HG02840 (cell line): ENCODE measurements at regions not wholly inside any gene's neighbourhood (a gene's known extent, or its start where the extent isn't known, plus 50 kb on each side); places are given as distances from the start of the nearest gene placed in this dataset.

Source experiments
- ATAC-seq: cut with Tn5 transposase; IDR thresholded peaks from one replicate; pipeline ENCODE4 v1.9.1; 2021; ENCODE audit warnings: mild to moderate bottlenecking, moderate library complexity, moderate number of reproducible peaks; ENCODE audit not compliant: unreplicated experiment, low FRiP score

GRCh38 chr6:12379181-12379580 lies 89.0 kb downstream of the EDN1 start:
- no peak for ATAC-seq

GRCh38 chr6:12381587-12381986 lies 91.4 kb downstream of the EDN1 start:
- ATAC-seq: no peak

- ATAC-seq: no peak
Observed at GRCh38 chr6:12383448-12383847, 93.3 kb downstream of the EDN1 start.

GRCh38 chr6:12384357-12384912 lies 94.3 kb downstream of the EDN1 start:
- no peak for ATAC-seq

GRCh38 chr6:12385316-12385715 lies 95.2 kb downstream of the EDN1 start:
- ATAC-seq: no peak

GRCh38 chr6:12386816-12387215 lies 96.7 kb downstream of the EDN1 start:
- ATAC-seq: no peak

GRCh38 chr6:12391472-12391871 lies 101.3 kb downstream of the EDN1 start:
- ATAC-seq: no peak

GRCh38 chr6:12392490-12392889 lies 102.3 kb downstream of the EDN1 start:
- no peak for ATAC-seq

GRCh38 chr6:12393100-12393499 lies 102.9 kb downstream of the EDN1 start:
- ATAC-seq: no peak

GRCh38 chr6:12394170-12394569 lies 104.0 kb downstream of the EDN1 start:
- no peak for ATAC-seq

GRCh38 chr6:12395898-12396297 lies 105.7 kb downstream of the EDN1 start:
- ATAC-seq: no peak

GRCh38 chr6:12401200-12401599 lies 111.0 kb downstream of the EDN1 start:
- ATAC-seq: no peak

- no peak for ATAC-seq
Observed at GRCh38 chr6:12403201-12403826, 113.2 kb downstream of the EDN1 start.

- ATAC-seq: no peak
Observed at GRCh38 chr6:12403947-12404647, 113.9 kb downstream of the EDN1 start.

GRCh38 chr6:12404651-12405050 lies 114.5 kb downstream of the EDN1 start:
- no peak for ATAC-seq

GRCh38 chr6:12408752-12409151 lies 118.6 kb downstream of the EDN1 start:
- no peak for ATAC-seq

GRCh38 chr6:12410946-12411345 lies 120.8 kb downstream of the EDN1 start:
- no peak for ATAC-seq

- no peak for ATAC-seq
Observed at GRCh38 chr6:12414096-12414675, 124.0 kb downstream of the EDN1 start.

GRCh38 chr6:12415980-12416598 lies 125.9 kb downstream of the EDN1 start:
- ATAC-seq: no peak

- ATAC-seq: no peak
Observed at GRCh38 chr6:12417191-12417590, 127.0 kb downstream of the EDN1 start.

GRCh38 chr6:12418946-12419345 lies 128.8 kb downstream of the EDN1 start:
- no peak for ATAC-seq
